GM18951 (cell line): ENCODE measurements at regions not wholly inside any gene's neighbourhood (a gene's known extent, or its start where the extent isn't known, plus 50 kb on each side); places are given as distances from the start of the nearest gene placed in this dataset.

Experiments used
- POLR2A ChIP-seq: IDR thresholded peaks from 4 replicates; pipeline ENCODE4 v1.6.1; 2011; ENCODE audit warnings: mild to moderate bottlenecking; ENCODE audit not compliant: insufficient read length, insufficient read depth; ENCODE audit errors: extremely low read depth
- in situ Hi-C: fragments of 300-500 bp; cut with MboI; formaldehyde crosslinking; loops from one replicate; pipeline ENCODE4 v1.12.0; 2022; ENCODE audit warnings: low sequenced_read_pairs, mixed read lengths, inconsistent platforms; ENCODE audit not compliant: unreplicated experiment

GRCh38 chr14:95466506-95466905, 49.9 kb downstream of the SYNE3 start:
- no peak for TF ChIP-seq POLR2A
- in situ Hi-C loops = no loop called here

DNA sequence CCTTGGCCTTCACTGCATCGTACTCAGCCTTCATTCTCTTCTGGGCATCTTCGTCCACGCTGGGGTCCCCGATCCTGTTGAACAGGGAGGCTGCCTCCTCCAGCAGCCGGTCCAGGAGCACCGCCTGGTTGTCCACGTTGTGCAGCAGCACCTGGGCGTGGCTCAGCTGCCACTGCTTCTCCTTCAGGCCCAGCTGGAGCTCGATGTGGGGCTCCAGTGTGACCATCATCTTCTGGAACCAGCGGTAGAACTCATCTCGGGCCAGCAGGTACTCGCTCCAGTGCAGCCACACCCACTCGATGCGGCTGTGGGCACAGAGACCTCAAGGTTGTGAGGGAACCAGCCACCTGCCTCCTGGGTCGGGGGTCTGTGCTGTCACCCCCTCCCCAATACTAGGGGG, 50.5 kb downstream of the SYNE3 start:
- TF ChIP-seq POLR2A = no peak
- in situ Hi-C loops = no loop called here

DNA sequence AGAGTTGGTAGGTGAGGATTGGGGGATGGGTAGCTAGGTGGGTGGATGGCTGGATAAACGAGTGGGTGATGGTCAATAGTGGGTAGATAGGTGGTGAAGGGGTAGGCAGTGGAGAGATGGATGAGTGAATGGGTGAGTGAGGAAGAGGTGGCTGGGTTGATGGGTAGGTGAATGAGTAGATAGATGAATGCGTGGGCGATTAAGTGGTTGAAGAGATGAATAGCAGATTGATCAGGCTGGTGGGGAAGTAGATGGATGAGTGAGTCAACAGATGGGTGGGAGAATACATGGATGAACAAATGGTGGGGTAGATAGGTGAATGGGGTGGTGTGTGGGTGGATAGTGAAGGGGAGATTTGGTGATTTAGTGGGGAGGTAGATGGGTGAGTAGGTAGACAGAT, 51.1 kb downstream of the SYNE3 start:
- TF ChIP-seq POLR2A = no peak
- in situ Hi-C loops = no loop called here

DNA sequence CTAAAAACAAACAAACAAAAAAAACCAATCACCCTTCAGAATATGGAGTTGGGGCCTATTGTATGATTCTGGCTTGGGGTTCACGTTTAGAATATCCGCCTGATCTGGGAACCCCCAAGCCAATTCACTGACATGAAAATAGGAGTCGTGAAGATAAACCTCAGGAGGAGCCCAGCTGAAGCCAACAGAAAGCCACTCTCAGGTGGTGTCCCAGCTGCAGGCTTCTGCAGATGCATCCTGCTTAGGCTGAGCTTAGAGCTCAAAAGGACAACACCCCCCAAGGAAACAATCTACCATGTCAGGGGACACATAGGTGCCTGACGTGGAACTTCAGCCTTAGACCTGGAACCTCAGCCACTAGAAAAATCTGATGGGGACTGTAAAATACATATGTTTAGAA, 51.9 kb downstream of the SYNE3 start:
- no peak for TF ChIP-seq POLR2A

GRCh38 chr14:95464103-95464502, 52.3 kb downstream of the SYNE3 start:
- no peak for TF ChIP-seq POLR2A
- in situ Hi-C loops = no loop called here

More for the DNA sequence above, 51.9 kb downstream of the SYNE3 start:
- in situ Hi-C loops = no loop called here

GRCh38 chr14:95463171-95463901, 53.1 kb downstream of the SYNE3 start:
- in situ Hi-C loops = no loop called here
- no peak for TF ChIP-seq POLR2A

- TF ChIP-seq POLR2A = no peak
- in situ Hi-C loops = no loop called here
These were observed 54.0 kb downstream of the SYNE3 start for GRCh38 chr14:95462491-95462890.

- in situ Hi-C loops = no loop called here
These were observed 55.6 kb downstream of the SYNE3 start for GRCh38 chr14:95460647-95461478.

DNA sequence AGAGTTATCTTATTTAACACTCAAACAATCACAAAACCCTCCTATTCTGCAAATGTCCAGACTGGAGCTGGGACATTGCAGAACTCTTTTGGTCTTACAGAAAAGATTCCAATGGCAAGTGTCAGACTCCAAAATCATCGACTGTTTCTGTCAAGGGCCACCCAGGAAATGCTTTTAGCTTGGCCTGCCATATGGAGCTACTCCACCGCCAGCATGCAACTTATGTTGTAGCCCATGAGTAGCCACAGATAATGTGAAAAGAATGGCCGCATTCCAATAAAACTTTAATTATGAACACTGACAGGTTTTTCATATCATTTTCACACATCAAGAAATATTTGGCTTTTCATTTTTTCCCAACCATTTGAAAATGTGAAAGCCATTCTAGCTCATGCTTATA, 57.5 kb downstream of the SYNE3 start:
- in situ Hi-C loops = no loop called here
- TF ChIP-seq POLR2A = no peak

More at GRCh38 chr14:95460647-95461478, 55.6 kb downstream of the SYNE3 start:
- no peak for TF ChIP-seq POLR2A

DNA sequence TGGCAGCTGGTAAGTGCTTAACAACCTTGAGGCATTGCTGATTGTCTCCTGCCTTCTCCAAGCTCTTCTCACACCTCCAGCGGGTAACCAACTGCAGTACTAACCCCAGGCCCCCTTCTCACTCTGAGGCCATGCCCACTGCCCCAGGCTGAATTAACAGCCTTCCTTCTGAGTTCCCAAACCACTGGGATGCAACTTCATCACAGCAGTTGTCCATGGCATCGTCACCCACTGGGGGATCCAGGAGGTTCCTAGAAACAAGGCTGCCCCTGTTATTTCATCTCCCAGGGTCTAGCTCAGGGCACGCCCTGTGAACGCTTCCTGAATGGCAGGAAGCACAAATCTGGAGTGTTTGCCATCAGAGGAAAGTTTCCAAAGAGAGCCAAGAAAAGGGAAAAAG, 58.0 kb downstream of the SYNE3 start:
- in situ Hi-C loops = no loop called here
- no peak for TF ChIP-seq POLR2A

GRCh38 chr14:95456281-95456680, 60.2 kb downstream of the SYNE3 start:
- no peak for TF ChIP-seq POLR2A
- in situ Hi-C loops = no loop called here

DNA sequence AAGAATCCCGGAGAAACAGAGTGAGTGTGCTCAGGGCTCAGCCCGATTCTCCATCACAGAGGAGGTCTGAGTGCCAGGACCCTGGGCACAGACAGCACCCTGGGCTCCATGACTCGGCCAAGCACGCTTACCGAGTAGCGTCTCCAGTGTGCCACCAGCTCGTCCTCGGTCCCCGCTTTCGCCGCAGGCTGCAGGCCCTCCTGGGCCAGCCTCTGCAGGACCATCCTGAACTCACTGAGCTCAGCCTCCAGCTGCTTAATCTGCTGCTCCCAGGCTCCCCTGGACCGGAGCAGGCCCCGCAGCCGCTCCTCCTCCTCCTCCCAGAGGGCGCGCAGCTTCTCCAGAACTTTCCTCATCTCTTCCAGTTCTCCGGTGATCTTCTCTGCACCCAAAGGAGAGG, 61.2 kb downstream of the SYNE3 start:
- in situ Hi-C loops = no loop called here
- no peak for TF ChIP-seq POLR2A

DNA sequence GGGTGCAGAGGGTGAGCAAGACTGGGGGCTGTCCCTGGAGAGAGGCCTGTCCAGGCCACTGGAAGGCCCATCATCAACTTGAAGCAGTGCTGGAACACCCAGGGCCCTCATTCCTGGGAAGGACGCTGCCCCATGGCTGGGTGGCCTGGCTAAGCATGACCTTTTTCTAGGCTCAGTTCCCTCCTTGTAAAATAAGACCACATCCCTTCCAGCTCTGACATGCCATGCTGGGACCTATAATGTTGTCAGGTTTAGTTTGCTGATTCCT, 62.8 kb downstream of the SYNE3 start:
- no peak for TF ChIP-seq POLR2A
- in situ Hi-C loops = no loop called here
